ENCODE measurements at regions not wholly inside any gene's neighbourhood (a gene's known extent, or its start where the extent isn't known, plus 50 kb on each side); places are given as distances from the start of the nearest gene placed in this dataset.

DNA sequence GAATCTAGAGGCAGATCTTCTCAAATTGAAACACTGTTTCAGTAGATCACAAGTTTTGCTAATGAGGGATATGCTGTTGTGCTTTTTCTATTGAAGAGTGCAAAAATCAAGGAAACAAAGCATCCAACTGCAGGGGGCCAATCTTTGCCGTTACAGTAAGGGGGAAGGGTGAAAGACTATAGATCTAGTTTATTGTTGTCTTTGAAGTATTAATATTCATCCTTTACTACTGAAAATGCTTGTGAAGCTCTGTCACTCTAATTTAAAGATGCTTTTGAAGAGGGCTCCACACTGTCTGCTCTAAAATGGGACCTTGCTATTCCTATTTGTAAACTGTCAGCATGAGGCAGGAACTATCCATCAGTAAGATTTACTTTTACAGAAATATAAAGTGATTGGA lies 110.3 kb downstream of the MBL2 start:
- no peaks in the 10 kb centered on the region for H3K4me1 ChIP-seq (ENCODE audit: control insufficient read depth in 1 of 2, extremely low read depth in 1 of 2, insufficient read depth in 2 of 2, low read length in 2 of 2)
- H3K27me3 Mint-ChIP-seq, result no peaks in the 10 kb centered on the region
- POLR2A ChIA-PET, result no interaction called here
- no peak overlapping the region for H3K4me3 Mint-ChIP-seq
- H3K9me3 ChIP-seq, result no peaks in the 10 kb centered on the region
- CTCF ChIA-PET, result no interaction called here
- H3K36me3 ChIP-seq (ENCODE audit: control insufficient read depth in 2 of 2, extremely low read depth in 1 of 2, insufficient read depth in 1 of 2, low read length in 1 of 2), result no peaks in the 10 kb centered on the region
- H3K27me3 ChIP-seq (replicated peaks in 1 of 2; ENCODE audit: control insufficient read depth in 2 of 2, extremely low read depth in 1 of 2, insufficient read depth in 2 of 2, low read length in 1 of 2), result no peaks in the 10 kb centered on the region
- no peak overlapping the region for H3K27ac ChIP-seq (ENCODE audit: low read length)
- no CpG with 5 or more reads among the region's 1 CpG for WGBS (ENCODE audit: insufficient coverage)
- H3K27ac Mint-ChIP-seq, result no peak overlapping the region
- no peaks in the 10 kb centered on the region for H3K4me1 Mint-ChIP-seq
- peaks cover 0 to 16% (median 10%) of the 10 kb centered on the region in 3 donors for H3K9me3 Mint-ChIP-seq
- no peak overlapping the region for H3K4me3 ChIP-seq (ENCODE audit: control insufficient read depth in 1 of 2, extremely low read depth in 1 of 2, low read length in 1 of 2)
- DNase-seq (no peak), ATAC-seq (replicated peaks in 1 of 4) (no peak)
- no peaks in the 10 kb centered on the region for H3K36me3 Mint-ChIP-seq

DNA sequence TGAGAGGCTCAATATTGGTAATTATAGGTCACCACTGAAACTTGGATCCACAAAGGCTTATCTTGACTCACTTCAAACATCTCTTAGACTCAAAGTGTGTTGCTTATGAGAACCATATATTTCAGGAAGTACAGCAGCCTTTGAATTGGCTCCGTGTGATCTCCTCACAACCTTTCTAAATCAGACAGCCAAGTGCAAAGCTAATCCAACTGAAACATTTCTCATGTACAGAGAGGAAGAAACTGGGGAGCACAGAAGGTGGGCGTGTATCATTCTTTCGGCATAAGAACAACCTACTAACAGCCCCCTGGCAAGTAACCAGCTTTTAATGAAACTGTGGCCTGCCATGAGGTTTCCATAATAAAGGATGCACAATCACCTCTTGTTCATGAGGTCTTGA lies 109.4 kb downstream of the MBL2 start:
- no peak for DNase-seq
- no peaks in the 10 kb centered on the region for H3K9me3 ChIP-seq
- no peak overlapping the region for H3K4me3 ChIP-seq (ENCODE audit: control insufficient read depth in 1 of 2, extremely low read depth in 1 of 2, low read length in 1 of 2)
- no peaks in the 10 kb centered on the region for H3K4me1 Mint-ChIP-seq
- H3K27ac Mint-ChIP-seq, result no peak overlapping the region
- no peaks in the 10 kb centered on the region for H3K36me3 ChIP-seq (ENCODE audit: control insufficient read depth in 2 of 2, extremely low read depth in 1 of 2, insufficient read depth in 1 of 2, low read length in 1 of 2)
- H3K27ac ChIP-seq (ENCODE audit: low read length), result no peak overlapping the region
- no peak overlapping the region for H3K4me3 Mint-ChIP-seq
- peaks cover 0 to 15% (median 12%) of the 10 kb centered on the region in 3 donors for H3K9me3 Mint-ChIP-seq
- no peaks in the 10 kb centered on the region for H3K36me3 Mint-ChIP-seq
- no peaks in the 10 kb centered on the region for H3K4me1 ChIP-seq (ENCODE audit: control insufficient read depth in 1 of 2, extremely low read depth in 1 of 2, insufficient read depth in 2 of 2, low read length in 2 of 2)
- ChIA-PET CTCF (no interaction called here), POLR2A (no interaction called here)
- WGBS (ENCODE audit: insufficient coverage), result no CpG with 5 or more reads among the region's 3 CpGs
- no peak for ATAC-seq (replicated peaks in 1 of 4)
- no peaks in the 10 kb centered on the region for H3K27me3 Mint-ChIP-seq
- no peaks in the 10 kb centered on the region for H3K27me3 ChIP-seq (replicated peaks in 1 of 2; ENCODE audit: control insufficient read depth in 2 of 2, extremely low read depth in 1 of 2, insufficient read depth in 2 of 2, low read length in 1 of 2)

DNA sequence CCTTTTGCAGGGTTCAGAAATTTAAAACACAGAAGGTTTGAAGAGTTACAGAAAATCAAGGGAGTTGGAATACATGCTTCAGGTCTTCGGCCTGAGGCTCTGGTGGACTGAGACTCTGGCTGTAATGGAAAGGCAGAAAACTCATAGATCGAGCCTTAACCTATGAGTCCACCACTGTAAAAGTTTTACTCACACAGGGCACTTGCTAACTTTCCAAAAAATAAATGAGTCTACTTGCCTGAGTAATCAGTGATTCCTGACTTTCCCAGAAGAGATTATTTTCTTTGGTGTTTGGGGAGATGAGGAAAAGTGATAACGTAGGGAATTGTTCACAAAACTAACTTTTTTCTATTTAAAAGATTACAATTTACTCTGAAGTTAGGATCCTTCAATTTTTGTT lies 108.0 kb downstream of the MBL2 start:
- H3K4me1 Mint-ChIP-seq, result no peaks in the 10 kb centered on the region
- H3K4me3 Mint-ChIP-seq, result no peak overlapping the region
- H3K4me1 ChIP-seq (ENCODE audit: control insufficient read depth in 1 of 2, extremely low read depth in 1 of 2, insufficient read depth in 2 of 2, low read length in 2 of 2), result no peaks in the 10 kb centered on the region
- H3K27ac Mint-ChIP-seq, result no peak overlapping the region
- DNase-seq (no peak), ATAC-seq (replicated peaks in 1 of 4) (no peak)
- H3K27me3 ChIP-seq (replicated peaks in 1 of 2; ENCODE audit: control insufficient read depth in 2 of 2, extremely low read depth in 1 of 2, insufficient read depth in 2 of 2, low read length in 1 of 2), result no peaks in the 10 kb centered on the region
- no peak overlapping the region for H3K27ac ChIP-seq (ENCODE audit: low read length)
- no peaks in the 10 kb centered on the region for H3K36me3 ChIP-seq (ENCODE audit: control insufficient read depth in 2 of 2, extremely low read depth in 1 of 2, insufficient read depth in 1 of 2, low read length in 1 of 2)
- WGBS (ENCODE audit: insufficient coverage), result 60% methylated on average over 1 of the region's 3 CpGs
- H3K36me3 Mint-ChIP-seq, result no peaks in the 10 kb centered on the region
- H3K9me3 Mint-ChIP-seq, result peaks cover 0 to 15% (median 12%) of the 10 kb centered on the region in 3 donors
- no peaks in the 10 kb centered on the region for H3K9me3 ChIP-seq
- no peaks in the 10 kb centered on the region for H3K27me3 Mint-ChIP-seq
- CTCF ChIA-PET, result no interaction called here
- no peak overlapping the region for H3K4me3 ChIP-seq (ENCODE audit: control insufficient read depth in 1 of 2, extremely low read depth in 1 of 2, low read length in 1 of 2)
- POLR2A ChIA-PET, result no interaction called here

DNA sequence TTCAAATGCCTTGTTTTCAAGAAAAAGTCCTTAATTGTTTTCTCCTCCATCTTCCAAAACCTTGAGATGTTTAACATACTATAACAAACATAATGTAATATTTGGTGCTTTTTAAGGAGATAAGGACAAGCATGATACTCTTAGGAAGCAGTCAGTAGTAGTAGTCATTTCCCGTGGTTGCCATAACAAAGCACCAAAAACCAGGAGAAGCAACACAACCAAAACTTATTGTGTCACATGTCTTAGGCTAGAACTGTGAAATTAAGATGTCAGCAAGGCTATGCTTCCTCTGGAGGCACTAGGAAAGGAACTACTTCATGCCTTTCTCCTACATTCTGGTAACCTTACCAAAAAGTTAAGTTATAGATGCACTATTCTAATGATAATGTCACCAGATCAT lies 106.8 kb downstream of the MBL2 start:
- CTCF ChIA-PET, result no interaction called here
- DNase-seq (no peak), ATAC-seq (replicated peaks in 1 of 4) (no peak)
- H3K36me3 Mint-ChIP-seq, result no peaks in the 10 kb centered on the region
- no peaks in the 10 kb centered on the region for H3K36me3 ChIP-seq (ENCODE audit: control insufficient read depth in 2 of 2, extremely low read depth in 1 of 2, insufficient read depth in 1 of 2, low read length in 1 of 2)
- no peak overlapping the region for H3K4me3 Mint-ChIP-seq
- H3K27ac ChIP-seq (ENCODE audit: low read length), result no peak overlapping the region
- no peaks in the 10 kb centered on the region for H3K9me3 ChIP-seq
- no peaks in the 10 kb centered on the region for H3K4me1 ChIP-seq (ENCODE audit: control insufficient read depth in 1 of 2, extremely low read depth in 1 of 2, insufficient read depth in 2 of 2, low read length in 2 of 2)
- H3K27ac Mint-ChIP-seq, result no peak overlapping the region
- H3K27me3 Mint-ChIP-seq, result no peaks in the 10 kb centered on the region
- H3K4me3 ChIP-seq (ENCODE audit: control insufficient read depth in 1 of 2, extremely low read depth in 1 of 2, low read length in 1 of 2), result no peak overlapping the region
- no peaks in the 10 kb centered on the region for H3K27me3 ChIP-seq (replicated peaks in 1 of 2; ENCODE audit: control insufficient read depth in 2 of 2, extremely low read depth in 1 of 2, insufficient read depth in 2 of 2, low read length in 1 of 2)
- POLR2A ChIA-PET, result no interaction called here
- no CpG with 5 or more reads among the region's 1 CpG for WGBS (ENCODE audit: insufficient coverage)
- H3K9me3 Mint-ChIP-seq, result peaks cover 0 to 16% (median 15%) of the 10 kb centered on the region in 3 donors
- no peaks in the 10 kb centered on the region for H3K4me1 Mint-ChIP-seq

DNA sequence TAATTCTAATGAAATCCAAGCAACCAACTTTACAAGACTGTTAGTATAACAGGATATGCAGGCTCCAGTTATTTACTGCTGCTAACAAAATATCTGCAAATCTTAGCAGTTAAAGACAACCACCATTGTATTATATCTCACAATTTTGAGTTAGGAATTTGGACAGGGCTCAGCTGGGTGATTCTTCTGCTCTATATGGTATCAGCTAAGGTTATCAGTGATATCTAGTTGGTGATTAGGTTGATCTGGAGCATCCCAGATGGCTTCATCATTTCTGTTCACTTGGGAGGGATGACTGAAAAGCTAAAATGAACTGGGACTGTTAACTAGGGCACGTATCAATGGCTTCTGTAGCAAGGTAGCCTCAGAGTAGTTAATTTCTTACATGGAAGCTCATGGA lies 105.7 kb downstream of the MBL2 start:
- Histone ChIP-seq H3K9me3 (no peaks in the 10 kb centered on the region), H3K4me1 (ENCODE audit: control insufficient read depth in 1 of 2, extremely low read depth in 1 of 2, insufficient read depth in 2 of 2, low read length in 2 of 2) (no peaks in the 10 kb centered on the region), H3K27me3 (replicated peaks in 1 of 2; ENCODE audit: control insufficient read depth in 2 of 2, extremely low read depth in 1 of 2, insufficient read depth in 2 of 2, low read length in 1 of 2) (no peaks in the 10 kb centered on the region), H3K36me3 (ENCODE audit: control insufficient read depth in 2 of 2, extremely low read depth in 1 of 2, insufficient read depth in 1 of 2, low read length in 1 of 2) (no peaks in the 10 kb centered on the region), H3K4me3 (ENCODE audit: control insufficient read depth in 1 of 2, extremely low read depth in 1 of 2, low read length in 1 of 2) (no peak overlapping the region), H3K27ac (ENCODE audit: low read length) (no peak overlapping the region)
- ChIA-PET POLR2A (no interaction called here), CTCF (no interaction called here)
- Mint-ChIP-seq H3K4me3 (no peak overlapping the region), H3K27me3 (no peaks in the 10 kb centered on the region), H3K36me3 (no peaks in the 10 kb centered on the region), H3K27ac (no peak overlapping the region), H3K9me3 (peaks cover 0 to 21% (median 15%) of the 10 kb centered on the region in 3 donors), H3K4me1 (no peaks in the 10 kb centered on the region)
- DNase-seq, result no peak
- ATAC-seq (replicated peaks in 1 of 4), result no peak
- WGBS (ENCODE audit: insufficient coverage), result 50% methylated on average over 1 of the region's 1 CpG

DNA sequence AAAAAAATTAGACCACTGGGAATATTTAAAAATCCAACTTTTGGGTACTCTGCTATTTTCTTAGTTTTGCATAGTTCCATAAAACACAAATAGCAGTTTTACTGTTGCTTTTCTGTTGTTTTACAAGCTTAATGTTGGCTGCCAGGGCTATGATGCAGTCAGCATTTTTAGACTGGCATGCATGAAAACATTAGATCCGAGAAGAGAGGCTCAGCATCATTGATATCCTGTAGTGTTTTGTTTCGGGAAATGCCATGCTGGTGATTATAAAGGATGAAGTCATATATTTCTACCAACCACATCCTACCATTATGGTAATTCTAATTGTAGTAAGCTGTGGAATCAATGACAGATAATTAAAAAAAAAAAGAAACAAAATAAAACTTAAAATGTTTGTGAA lies 104.6 kb downstream of the MBL2 start:
- Histone ChIP-seq H3K27ac (ENCODE audit: low read length) (no peak overlapping the region), H3K4me1 (ENCODE audit: control insufficient read depth in 1 of 2, extremely low read depth in 1 of 2, insufficient read depth in 2 of 2, low read length in 2 of 2) (no peaks in the 10 kb centered on the region), H3K9me3 (no peaks in the 10 kb centered on the region), H3K36me3 (ENCODE audit: control insufficient read depth in 2 of 2, extremely low read depth in 1 of 2, insufficient read depth in 1 of 2, low read length in 1 of 2) (no peaks in the 10 kb centered on the region), H3K27me3 (replicated peaks in 1 of 2; ENCODE audit: control insufficient read depth in 2 of 2, extremely low read depth in 1 of 2, insufficient read depth in 2 of 2, low read length in 1 of 2) (no peaks in the 10 kb centered on the region), H3K4me3 (ENCODE audit: control insufficient read depth in 1 of 2, extremely low read depth in 1 of 2, low read length in 1 of 2) (no peak overlapping the region)
- DNase-seq (no peak), ATAC-seq (replicated peaks in 1 of 4) (no peak)
- Mint-ChIP-seq H3K27me3 (no peaks in the 10 kb centered on the region), H3K36me3 (no peaks in the 10 kb centered on the region), H3K4me3 (no peak overlapping the region), H3K27ac (no peak overlapping the region), H3K4me1 (no peaks in the 10 kb centered on the region), H3K9me3 (peaks cover 0 to 21% (median 15%) of the 10 kb centered on the region in 3 donors)
- WGBS (ENCODE audit: insufficient coverage), result no CpG with 5 or more reads among the region's 2 CpGs
- CTCF ChIA-PET, result interaction anchor here in 1 of 2 donors (0.7 kb wide), 1 partner anchor 16 kb away, joined by 3 read pairs; no protein-coding TSS in a partner anchor
- POLR2A ChIA-PET, result no interaction called here

DNA sequence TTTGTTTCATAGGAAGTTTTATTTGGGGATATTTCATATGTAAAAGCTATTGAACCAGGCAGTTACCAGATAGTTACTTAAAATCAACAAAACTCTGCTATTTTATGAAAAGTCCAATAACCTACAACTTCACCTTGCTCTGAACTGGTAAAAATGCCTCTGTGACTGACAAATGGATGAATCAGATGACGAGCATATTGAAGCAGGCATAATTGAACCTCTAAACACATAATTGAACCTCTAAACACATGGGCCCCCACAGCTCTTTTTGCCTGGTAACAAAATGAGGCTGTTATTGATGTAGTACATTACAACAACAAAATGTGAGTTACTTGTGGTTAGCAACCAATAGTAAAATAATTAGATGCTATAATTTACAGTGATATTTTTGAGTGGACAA lies 99.7 kb downstream of the MBL2 start:
- no peak overlapping the region for H3K4me3 ChIP-seq (ENCODE audit: control insufficient read depth in 1 of 2, extremely low read depth in 1 of 2, low read length in 1 of 2)
- Mint-ChIP-seq H3K4me3 (no peak overlapping the region), H3K36me3 (no peaks in the 10 kb centered on the region), H3K9me3 (peaks cover 6 to 9% (median 8%) of the 10 kb centered on the region in 3 donors), H3K27ac (no peak overlapping the region), H3K27me3 (no peaks in the 10 kb centered on the region), H3K4me1 (no peaks in the 10 kb centered on the region)
- no peak for DNase-seq
- H3K36me3 ChIP-seq (ENCODE audit: control insufficient read depth in 2 of 2, extremely low read depth in 1 of 2, insufficient read depth in 1 of 2, low read length in 1 of 2), result no peaks in the 10 kb centered on the region
- ChIA-PET POLR2A (no interaction called here), CTCF (no interaction called here)
- no peaks in the 10 kb centered on the region for H3K4me1 ChIP-seq (ENCODE audit: control insufficient read depth in 1 of 2, extremely low read depth in 1 of 2, insufficient read depth in 2 of 2, low read length in 2 of 2)
- no peaks in the 10 kb centered on the region for H3K27me3 ChIP-seq (replicated peaks in 1 of 2; ENCODE audit: control insufficient read depth in 2 of 2, extremely low read depth in 1 of 2, insufficient read depth in 2 of 2, low read length in 1 of 2)
- H3K27ac ChIP-seq (ENCODE audit: low read length), result no peak overlapping the region
- H3K9me3 ChIP-seq, result no peaks in the 10 kb centered on the region
- WGBS (ENCODE audit: insufficient coverage), result no CpG with 5 or more reads among the region's 1 CpG
- no peak for ATAC-seq (replicated peaks in 1 of 4)
